ENCODE measurements at regions not wholly inside any gene's neighbourhood (a gene's known extent, or its start where the extent isn't known, plus 50 kb on each side); places are given as distances from the start of the nearest gene placed in this dataset.
A peak's percentile ranks its signal among the peaks of the same experiment; 100 is the strongest.

DNA sequence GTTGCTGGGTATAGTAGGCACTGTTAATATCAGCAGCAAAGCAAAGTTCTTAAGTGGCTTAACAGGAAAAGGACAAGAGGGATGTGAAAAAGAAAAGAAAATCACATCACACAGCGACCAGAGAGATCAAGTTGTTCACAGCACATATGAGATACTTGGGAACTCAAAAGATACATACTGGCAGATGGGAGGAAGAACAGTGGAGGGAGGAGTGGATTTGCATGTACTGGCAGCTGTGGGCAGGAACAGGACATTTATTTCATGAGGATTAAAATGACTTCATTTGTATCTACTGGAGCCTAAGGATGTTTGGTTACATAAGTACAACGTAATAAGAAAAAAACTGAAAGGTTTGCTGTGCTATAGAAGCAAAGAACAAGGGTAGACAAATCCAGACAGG, 136.5 kb upstream of the IFNG-AS1 start:
- no peaks in the 10 kb centered on the region for H4K20me1 ChIP-seq (ENCODE audit: insufficient read depth)
- no peak overlapping the region for H3K27ac ChIP-seq (ENCODE audit: low read depth in 2 of 2, low read length in 1 of 2)
- CTCF ChIA-PET: no interaction called here
- H3K4me2 ChIP-seq: no peak overlapping the region
- H3K79me2 ChIP-seq (ENCODE audit: insufficient read depth): no peaks in the 10 kb centered on the region
- no peaks in the 10 kb centered on the region for H3K4me1 ChIP-seq (ENCODE audit: control insufficient read depth in 1 of 2, insufficient read depth in 2 of 2, low read depth in 1 of 2, low read length in 1 of 2)
- POLR2A ChIA-PET: no interaction called here
- WGBS (ENCODE audit: low lambda C conversion rate): 67% methylated on average over 2 of the region's 2 CpGs
- TF ChIP-seq GATA2 (CRISPR knock-in tag; IDR thresholded peaks at IDR 0.05) (no peak), SMC3 (IDR thresholded peaks at IDR 0.05; ENCODE audit: low read depth, low read length) (no peak), FOXM1 (IDR thresholded peaks at IDR 0.05; ENCODE audit: low read depth) (no peak), JUND (IDR thresholded peaks at IDR 0.05) (no peak), ELF1 (IDR thresholded peaks at IDR 0.05) (no peak), GABPA (IDR thresholded peaks at IDR 0.05; ENCODE audit: low read depth) (no peak), NRF1 (IDR thresholded peaks at IDR 0.05; ENCODE audit: low read depth, low read length) (no peak), FOSL2 (IDR thresholded peaks at IDR 0.05; ENCODE audit: borderline replicate concordance, low read depth) (no peak), TCF12 (IDR thresholded peaks at IDR 0.05) (no peak)
- TF ChIP-seq, protein P1, sequence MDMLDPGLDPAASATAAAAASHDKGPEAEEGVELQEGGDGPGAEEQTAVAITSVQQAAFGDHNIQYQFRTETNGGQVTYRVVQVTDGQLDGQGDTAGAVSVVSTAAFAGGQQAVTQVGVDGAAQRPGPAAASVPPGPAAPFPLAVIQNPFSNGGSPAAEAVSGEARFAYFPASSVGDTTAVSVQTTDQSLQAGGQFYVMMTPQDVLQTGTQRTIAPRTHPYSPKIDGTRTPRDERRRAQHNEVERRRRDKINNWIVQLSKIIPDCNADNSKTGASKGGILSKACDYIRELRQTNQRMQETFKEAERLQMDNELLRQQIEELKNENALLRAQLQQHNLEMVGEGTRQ (IDR thresholded peaks at IDR 0.05; ENCODE audit: borderline replicate concordance, low read depth, low read length): no peak
- TF ChIP-seq, protein P2, sequence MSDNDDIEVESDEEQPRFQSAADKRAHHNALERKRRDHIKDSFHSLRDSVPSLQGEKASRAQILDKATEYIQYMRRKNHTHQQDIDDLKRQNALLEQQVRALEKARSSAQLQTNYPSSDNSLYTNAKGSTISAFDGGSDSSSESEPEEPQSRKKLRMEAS (IDR thresholded peaks at IDR 0.05; ENCODE audit: low read depth): no peak
- TF ChIP-seq, protein P3, sequence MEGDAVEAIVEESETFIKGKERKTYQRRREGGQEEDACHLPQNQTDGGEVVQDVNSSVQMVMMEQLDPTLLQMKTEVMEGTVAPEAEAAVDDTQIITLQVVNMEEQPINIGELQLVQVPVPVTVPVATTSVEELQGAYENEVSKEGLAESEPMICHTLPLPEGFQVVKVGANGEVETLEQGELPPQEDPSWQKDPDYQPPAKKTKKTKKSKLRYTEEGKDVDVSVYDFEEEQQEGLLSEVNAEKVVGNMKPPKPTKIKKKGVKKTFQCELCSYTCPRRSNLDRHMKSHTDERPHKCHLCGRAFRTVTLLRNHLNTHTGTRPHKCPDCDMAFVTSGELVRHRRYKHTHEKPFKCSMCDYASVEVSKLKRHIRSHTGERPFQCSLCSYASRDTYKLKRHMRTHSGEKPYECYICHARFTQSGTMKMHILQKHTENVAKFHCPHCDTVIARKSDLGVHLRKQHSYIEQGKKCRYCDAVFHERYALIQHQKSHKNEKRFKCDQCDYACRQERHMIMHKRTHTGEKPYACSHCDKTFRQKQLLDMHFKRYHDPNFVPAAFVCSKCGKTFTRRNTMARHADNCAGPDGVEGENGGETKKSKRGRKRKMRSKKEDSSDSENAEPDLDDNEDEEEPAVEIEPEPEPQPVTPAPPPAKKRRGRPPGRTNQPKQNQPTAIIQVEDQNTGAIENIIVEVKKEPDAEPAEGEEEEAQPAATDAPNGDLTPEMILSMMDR (IDR thresholded peaks at IDR 0.05): no peak
- DNase-seq: no peak
- H3K27me3 ChIP-seq (ENCODE audit: insufficient read depth): no peaks in the 10 kb centered on the region
- no peaks in the 10 kb centered on the region for H3F3A ChIP-seq (replicated peaks; ENCODE audit: insufficient read depth)
- H3K36me3 ChIP-seq (replicated peaks in 1 of 2; ENCODE audit: control insufficient read depth in 1 of 2, insufficient read depth in 2 of 2, low read length in 1 of 2): no peaks in the 10 kb centered on the region
- H3K9ac ChIP-seq: no peak overlapping the region
- no peak overlapping the region for H3K4me3 ChIP-seq (ENCODE audit: low read depth in 2 of 2, low read length in 1 of 2)
- H2AFZ ChIP-seq (ENCODE audit: low read depth): peak overlapping the region; percentile 16; the same call in 1 of the 2 replicates
- peaks cover 8% of the 10 kb centered on the region; the same call in 1 of the 2 replicates for H3K9me3 ChIP-seq
- H3K9me2 ChIP-seq: no peaks in the 10 kb centered on the region

DNA sequence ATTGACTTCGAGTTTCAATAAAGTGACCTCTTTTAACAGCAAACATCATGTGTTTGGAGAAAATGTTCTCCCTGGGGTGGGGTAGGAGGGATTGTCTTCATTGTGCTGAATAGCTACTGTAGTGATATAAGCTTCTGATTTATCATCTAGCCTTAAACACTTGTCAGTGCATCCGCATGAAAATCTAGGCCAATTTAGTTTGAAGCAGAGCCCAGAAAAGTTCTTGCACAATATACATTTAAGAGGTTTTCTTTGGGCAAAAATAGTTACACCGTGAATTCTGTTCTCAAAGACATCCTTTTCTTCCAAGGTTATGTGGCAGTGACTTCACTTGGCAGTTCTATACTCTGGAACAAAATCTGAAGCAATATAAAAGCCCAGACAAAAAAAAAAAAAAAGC, 136.0 kb upstream of the IFNG-AS1 start:
- Histone ChIP-seq H3K36me3 (replicated peaks in 1 of 2; ENCODE audit: control insufficient read depth in 1 of 2, insufficient read depth in 2 of 2, low read length in 1 of 2) (no peaks in the 10 kb centered on the region), H4K20me1 (ENCODE audit: insufficient read depth) (no peaks in the 10 kb centered on the region), H3K4me1 (ENCODE audit: control insufficient read depth in 1 of 2, insufficient read depth in 2 of 2, low read depth in 1 of 2, low read length in 1 of 2) (no peaks in the 10 kb centered on the region), H3K27ac (ENCODE audit: low read depth in 2 of 2, low read length in 1 of 2) (no peak overlapping the region), H3K9ac (no peak overlapping the region), H3F3A (replicated peaks; ENCODE audit: insufficient read depth) (no peaks in the 10 kb centered on the region), H3K79me2 (ENCODE audit: insufficient read depth) (no peaks in the 10 kb centered on the region), H3K9me3 (peaks cover 10% of the 10 kb centered on the region; the same call in 1 of the 2 replicates), H3K9me2 (no peaks in the 10 kb centered on the region), H2AFZ (ENCODE audit: low read depth) (peak overlapping the region; percentile 16; the same call in 1 of the 2 replicates), H3K4me2 (no peak overlapping the region), H3K4me3 (ENCODE audit: low read depth in 2 of 2, low read length in 1 of 2) (no peak overlapping the region), H3K27me3 (ENCODE audit: insufficient read depth) (no peaks in the 10 kb centered on the region)
- ChIA-PET CTCF (no interaction called here), POLR2A (no interaction called here)
- DNase-seq: no peak
- WGBS (ENCODE audit: low lambda C conversion rate): 59% methylated on average over 3 of the region's 3 CpGs
- TF ChIP-seq POLR2AphosphoS5 (IDR thresholded peaks at IDR 0.05; ENCODE audit: low read depth, low read length): no peak
- TF ChIP-seq RXRA (IDR thresholded peaks at IDR 0.05; ENCODE audit: borderline replicate concordance, low read depth): no peak
- TF ChIP-seq, protein P4, sequence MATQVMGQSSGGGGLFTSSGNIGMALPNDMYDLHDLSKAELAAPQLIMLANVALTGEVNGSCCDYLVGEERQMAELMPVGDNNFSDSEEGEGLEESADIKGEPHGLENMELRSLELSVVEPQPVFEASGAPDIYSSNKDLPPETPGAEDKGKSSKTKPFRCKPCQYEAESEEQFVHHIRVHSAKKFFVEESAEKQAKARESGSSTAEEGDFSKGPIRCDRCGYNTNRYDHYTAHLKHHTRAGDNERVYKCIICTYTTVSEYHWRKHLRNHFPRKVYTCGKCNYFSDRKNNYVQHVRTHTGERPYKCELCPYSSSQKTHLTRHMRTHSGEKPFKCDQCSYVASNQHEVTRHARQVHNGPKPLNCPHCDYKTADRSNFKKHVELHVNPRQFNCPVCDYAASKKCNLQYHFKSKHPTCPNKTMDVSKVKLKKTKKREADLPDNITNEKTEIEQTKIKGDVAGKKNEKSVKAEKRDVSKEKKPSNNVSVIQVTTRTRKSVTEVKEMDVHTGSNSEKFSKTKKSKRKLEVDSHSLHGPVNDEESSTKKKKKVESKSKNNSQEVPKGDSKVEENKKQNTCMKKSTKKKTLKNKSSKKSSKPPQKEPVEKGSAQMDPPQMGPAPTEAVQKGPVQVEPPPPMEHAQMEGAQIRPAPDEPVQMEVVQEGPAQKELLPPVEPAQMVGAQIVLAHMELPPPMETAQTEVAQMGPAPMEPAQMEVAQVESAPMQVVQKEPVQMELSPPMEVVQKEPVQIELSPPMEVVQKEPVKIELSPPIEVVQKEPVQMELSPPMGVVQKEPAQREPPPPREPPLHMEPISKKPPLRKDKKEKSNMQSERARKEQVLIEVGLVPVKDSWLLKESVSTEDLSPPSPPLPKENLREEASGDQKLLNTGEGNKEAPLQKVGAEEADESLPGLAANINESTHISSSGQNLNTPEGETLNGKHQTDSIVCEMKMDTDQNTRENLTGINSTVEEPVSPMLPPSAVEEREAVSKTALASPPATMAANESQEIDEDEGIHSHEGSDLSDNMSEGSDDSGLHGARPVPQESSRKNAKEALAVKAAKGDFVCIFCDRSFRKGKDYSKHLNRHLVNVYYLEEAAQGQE (IDR thresholded peaks at IDR 0.05; ENCODE audit: low read depth, low read length): no peak
- TF ChIP-seq GABPA (IDR thresholded peaks at IDR 0.05; ENCODE audit: low read depth): no peak
- TF ChIP-seq SMC3 (IDR thresholded peaks at IDR 0.05; ENCODE audit: low read depth, low read length): no peak
- TF ChIP-seq MXI1 (IDR thresholded peaks at IDR 0.05; ENCODE audit: low read depth, low read length): no peak
- no peak for TF ChIP-seq ELF1 (IDR thresholded peaks at IDR 0.05)
- no peak for TF ChIP-seq RFX5 (IDR thresholded peaks at IDR 0.05; ENCODE audit: low read length)
- TF ChIP-seq, protein P5, sequence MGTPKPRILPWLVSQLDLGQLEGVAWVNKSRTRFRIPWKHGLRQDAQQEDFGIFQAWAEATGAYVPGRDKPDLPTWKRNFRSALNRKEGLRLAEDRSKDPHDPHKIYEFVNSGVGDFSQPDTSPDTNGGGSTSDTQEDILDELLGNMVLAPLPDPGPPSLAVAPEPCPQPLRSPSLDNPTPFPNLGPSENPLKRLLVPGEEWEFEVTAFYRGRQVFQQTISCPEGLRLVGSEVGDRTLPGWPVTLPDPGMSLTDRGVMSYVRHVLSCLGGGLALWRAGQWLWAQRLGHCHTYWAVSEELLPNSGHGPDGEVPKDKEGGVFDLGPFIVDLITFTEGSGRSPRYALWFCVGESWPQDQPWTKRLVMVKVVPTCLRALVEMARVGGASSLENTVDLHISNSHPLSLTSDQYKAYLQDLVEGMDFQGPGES (IDR thresholded peaks at IDR 0.05; ENCODE audit: low read depth, low read length): no peak
- no peak for TF ChIP-seq JUND (IDR thresholded peaks at IDR 0.05)
- TF ChIP-seq, protein P6, sequence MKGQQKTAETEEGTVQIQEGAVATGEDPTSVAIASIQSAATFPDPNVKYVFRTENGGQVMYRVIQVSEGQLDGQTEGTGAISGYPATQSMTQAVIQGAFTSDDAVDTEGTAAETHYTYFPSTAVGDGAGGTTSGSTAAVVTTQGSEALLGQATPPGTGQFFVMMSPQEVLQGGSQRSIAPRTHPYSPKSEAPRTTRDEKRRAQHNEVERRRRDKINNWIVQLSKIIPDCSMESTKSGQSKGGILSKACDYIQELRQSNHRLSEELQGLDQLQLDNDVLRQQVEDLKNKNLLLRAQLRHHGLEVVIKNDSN (IDR thresholded peaks at IDR 0.05; ENCODE audit: borderline replicate concordance, low read depth): no peak
- no peak for TF ChIP-seq EP300 (IDR thresholded peaks at IDR 0.05; ENCODE audit: borderline replicate concordance in 1 of 2, low read depth in 1 of 2, low read length in 1 of 2)

Measured in SK-N-SH (cell line).